Ramos (cell line): ENCODE measurements at regions not wholly inside any gene's neighbourhood (a gene's known extent, or its start where the extent isn't known, plus 50 kb on each side); places are given as distances from the start of the nearest gene placed in this dataset.
"Not testable (repeated sequence)": the region's sequence is repeated elsewhere in the genome, so short reads cannot be mapped to it uniquely, and the experiment has no call there.

Experiments used
- in situ Hi-C: fragments of 300-500 bp; cut with MboI; formaldehyde crosslinking; loops from one replicate; pipeline ENCODE4 v1.14.3; 2022; ENCODE audit warnings: low sequenced_read_pairs; ENCODE audit not compliant: unreplicated experiment

- in situ Hi-C loops: no loop called here
Observed at GRCh38 chr4:138113819-138114400, 128.2 kb downstream of the SLC7A11 start.

GRCh38 chr4:138112890-138113289 lies 129.3 kb downstream of the SLC7A11 start:
- in situ Hi-C loops: not testable (repeated sequence)

GRCh38 chr4:138112389-138112788 lies 129.8 kb downstream of the SLC7A11 start:
- in situ Hi-C loops: no loop called here

- in situ Hi-C loops: no loop called here
Observed at GRCh38 chr4:138111462-138112000, 130.6 kb downstream of the SLC7A11 start.

GRCh38 chr4:138110815-138111214 lies 131.3 kb downstream of the SLC7A11 start:
- in situ Hi-C loops: no loop called here

- in situ Hi-C loops: no loop called here
Observed at GRCh38 chr4:138107023-138107422, 135.1 kb downstream of the SLC7A11 start.

- in situ Hi-C loops: no loop called here
Observed at GRCh38 chr4:138105331-138105730, 136.8 kb downstream of the SLC7A11 start.

GRCh38 chr4:138104284-138104680 lies 137.9 kb downstream of the SLC7A11 start:
- in situ Hi-C loops: no loop called here

- in situ Hi-C loops: no loop called here
Observed at GRCh38 chr4:138103597-138104283, 138.4 kb downstream of the SLC7A11 start.

- in situ Hi-C loops: no loop called here
Observed at GRCh38 chr4:138099385-138099784, 142.8 kb downstream of the SLC7A11 start.

GRCh38 chr4:138097912-138098600 lies 144.1 kb downstream of the SLC7A11 start:
- in situ Hi-C loops: no loop called here

- in situ Hi-C loops: no loop called here
Observed at GRCh38 chr4:138096384-138097062, 145.6 kb downstream of the SLC7A11 start.

- in situ Hi-C loops: no loop called here
Observed at GRCh38 chr4:138095378-138095777, 146.8 kb downstream of the SLC7A11 start.

- in situ Hi-C loops: no loop called here
Observed at GRCh38 chr4:138092060-138092459, 150.1 kb downstream of the SLC7A11 start.

- in situ Hi-C loops: no loop called here
Observed at GRCh38 chr4:138090918-138091676, 151.1 kb downstream of the SLC7A11 start.

GRCh38 chr4:138090150-138090917 lies 151.8 kb downstream of the SLC7A11 start:
- in situ Hi-C loops: no loop called here

- in situ Hi-C loops: no loop called here
Observed at GRCh38 chr4:138088449-138089208, 153.5 kb downstream of the SLC7A11 start.

GRCh38 chr4:138087066-138087719 lies 155.0 kb downstream of the SLC7A11 start:
- in situ Hi-C loops: no loop called here
